Mesenchymal stem cell (in vitro differentiated cells and primary cell): ENCODE measurements at regions not wholly inside any gene's neighbourhood (a gene's known extent, or its start where the extent isn't known, plus 50 kb on each side); places are given as distances from the start of the nearest gene placed in this dataset.

Experiments
- DNase-seq: peaks from one replicate; pipeline ENCODE4 v3.0.0-alpha.2; 2013
- H2AFZ ChIP-seq: one replicate; pipeline ENCODE4 v1.6.1; 2013; ENCODE audit warnings: low read depth, mild to moderate bottlenecking, control low read depth, inconsistent platforms, low read length, moderate library complexity
- H2AK5ac ChIP-seq: 2 replicates; pipeline ENCODE4 v1.6.1; 2013; ENCODE audit warnings: low read length, moderate library complexity, mild to moderate bottlenecking, inconsistent platforms; ENCODE audit not compliant: severe bottlenecking
- H2BK120ac ChIP-seq: one replicate; pipeline ENCODE4 v1.6.1; 2013; ENCODE audit warnings: low read depth, mild to moderate bottlenecking, inconsistent platforms, low read length, moderate library complexity
- H2BK12ac ChIP-seq, 2 experiments: one replicate each; pipeline ENCODE4 v1.6.1; 2013; ENCODE audit warnings: inconsistent platforms in 2 of 2, low read length in 2 of 2, mild to moderate bottlenecking in 2 of 2, moderate library complexity in 2 of 2, control low read depth in 1 of 2
- H2BK15ac ChIP-seq: one replicate; pipeline ENCODE4 v1.6.1; 2013; ENCODE audit warnings: mild to moderate bottlenecking, low read depth, inconsistent platforms; ENCODE audit not compliant: poor library complexity, severe bottlenecking
- H2BK5ac ChIP-seq: 2 replicates; pipeline ENCODE4 v1.6.1; 2013; ENCODE audit warnings: low read depth, mild to moderate bottlenecking, low read length, control low read depth, inconsistent platforms; ENCODE audit not compliant: poor library complexity, severe bottlenecking
- H3K14ac ChIP-seq, 2 experiments: one replicate each; pipeline ENCODE4 v1.6.1; 2013; ENCODE audit warnings: inconsistent platforms in 2 of 2, low read length in 2 of 2, control low read depth in 1 of 2, mild to moderate bottlenecking in 1 of 2, moderate library complexity in 1 of 2
- H3K18ac ChIP-seq, 2 experiments: one replicate each; pipeline ENCODE4 v1.6.1; 2013; ENCODE audit warnings: inconsistent platforms in 2 of 2, low read length in 2 of 2, control low read depth in 1 of 2, low read depth in 1 of 2, mild to moderate bottlenecking in 1 of 2
- H3K23ac ChIP-seq, 2 experiments: one replicate each; pipeline ENCODE4 v1.6.1; 2013; ENCODE audit warnings: inconsistent platforms in 2 of 2, low read length in 2 of 2, mild to moderate bottlenecking in 2 of 2, moderate library complexity in 2 of 2, control low read depth in 1 of 2
- H3K27ac ChIP-seq: 2 replicates; pipeline ENCODE4 v1.5.1; 2013; ENCODE audit warnings: mild to moderate bottlenecking, moderate library complexity, low read length, control low read depth, inconsistent platforms; ENCODE audit not compliant: poor library complexity, severe bottlenecking
- H3K27me3 ChIP-seq, 2 experiments: 2 replicates each; pipeline versions ENCODE4 v1.6.1 to v1.7.0; 2013; ENCODE audit warnings: low read length in 2 of 2, mild to moderate bottlenecking in 2 of 2, moderate library complexity in 2 of 2, control low read depth in 1 of 2, inconsistent platforms in 1 of 2; ENCODE audit not compliant: control insufficient read depth in 1 of 2, insufficient read depth in 1 of 2
- H3K36me3 ChIP-seq, 2 experiments: 2 replicates each; pipeline versions ENCODE4 v1.6.1 to v1.7.0; 2013; ENCODE audit warnings: low read length in 2 of 2, control low read depth in 1 of 2, inconsistent platforms in 1 of 2, low read depth in 1 of 2, mild to moderate bottlenecking in 1 of 2; ENCODE audit not compliant: insufficient read depth in 2 of 2, control insufficient read depth in 1 of 2
- H3K4ac ChIP-seq, 2 experiments: one replicate each; pipeline ENCODE4 v1.6.1; 2013; ENCODE audit warnings: inconsistent platforms in 2 of 2, low read length in 2 of 2, mild to moderate bottlenecking in 2 of 2, moderate library complexity in 2 of 2, control low read depth in 1 of 2, low read depth in 1 of 2
- H3K4me1 ChIP-seq: 2 replicates; pipeline ENCODE4 v1.6.1; 2013; ENCODE audit warnings: low read depth, low read length, control low read depth; ENCODE audit not compliant: control insufficient read depth, insufficient read depth
- H3K4me2 ChIP-seq: 2 replicates; pipeline ENCODE4 v1.6.1; 2013; ENCODE audit warnings: low read length, mild to moderate bottlenecking, inconsistent platforms; ENCODE audit not compliant: poor library complexity, severe bottlenecking
- H3K4me3 ChIP-seq, 2 experiments: 2 replicates each; pipeline versions ENCODE4 v1.5.1 to v1.7.0; 2013; ENCODE audit warnings: low read length in 2 of 2, mild to moderate bottlenecking in 2 of 2, control low read depth in 1 of 2, low read depth in 1 of 2; ENCODE audit not compliant: insufficient read depth in 1 of 2
- H3K79me1 ChIP-seq: replicated peaks from 2 replicates; pipeline ENCODE4 v1.6.1; 2013; ENCODE audit warnings: mild to moderate bottlenecking, control low read depth, low read length, inconsistent platforms; ENCODE audit not compliant: poor library complexity, severe bottlenecking
- H3K9ac ChIP-seq: 2 replicates; pipeline ENCODE4 v1.7.0; 2013; ENCODE audit warnings: mild to moderate bottlenecking, low read length, moderate library complexity
- H3K9me3 ChIP-seq: 2 replicates; pipeline ENCODE4 v1.7.0; 2013; ENCODE audit warnings: mild to moderate bottlenecking, low read length; ENCODE audit not compliant: control insufficient read depth
- H4K8ac ChIP-seq: one replicate; pipeline ENCODE4 v1.6.1; 2013; ENCODE audit warnings: inconsistent platforms, mild to moderate bottlenecking, low read length, moderate library complexity
- H4K91ac ChIP-seq: one replicate; pipeline ENCODE4 v1.6.1; 2013; ENCODE audit warnings: mild to moderate bottlenecking, low read length, inconsistent platforms
- WGBS: methylation state at CpG from one replicate; pipeline ENCODE4 v1.1.7; 2013; ENCODE audit warnings: mixed read lengths; 5-methylcytosine and 5-hydroxymethylcytosine counted together

- Histone ChIP-seq H3K18ac (no peak overlapping the region), H3K27me3 (no peaks in the 10 kb centered on the region), H4K91ac (no peak overlapping the region), H2BK15ac (no peak overlapping the region), H2BK120ac (no peak overlapping the region), H3K36me3 (no peaks in the 10 kb centered on the region), H3K4me2 (no peak overlapping the region), H3K9me3 (peaks cover 5% of the 10 kb centered on the region), H2BK5ac (no peak overlapping the region), H2AK5ac (no peak overlapping the region), H4K8ac (no peak overlapping the region), H2AFZ (no peak overlapping the region), H3K14ac (no peak overlapping the region), H3K9ac (no peak overlapping the region), H3K23ac (no peak overlapping the region), H3K4me3 (no peak overlapping the region), H3K4me1 (no peaks in the 10 kb centered on the region), H2BK12ac (no peak overlapping the region), H3K79me1 (no peaks in the 10 kb centered on the region), H3K4ac (no peak overlapping the region), H3K27ac (no peak overlapping the region)
- DNase-seq = no peak
Observed at GRCh38 chrX:28472926-28473325, 114.3 kb upstream of the IL1RAPL1 start.

- no peak for DNase-seq
- Histone ChIP-seq H2BK5ac (no peak overlapping the region), H3K14ac (no peak overlapping the region), H3K4me3 (no peak overlapping the region), H4K91ac (no peak overlapping the region), H2BK120ac (no peak overlapping the region), H3K27me3 (no peaks in the 10 kb centered on the region), H2BK12ac (no peak overlapping the region), H3K9me3 (no peaks in the 10 kb centered on the region), H3K36me3 (no peaks in the 10 kb centered on the region), H3K18ac (no peak overlapping the region), H4K8ac (no peak overlapping the region), H3K4me2 (no peak overlapping the region), H3K23ac (no peak overlapping the region), H2BK15ac (no peak overlapping the region), H3K4ac (no peak overlapping the region), H3K9ac (no peak overlapping the region), H3K27ac (no peak overlapping the region), H2AFZ (no peak overlapping the region), H3K79me1 (no peaks in the 10 kb centered on the region), H3K4me1 (no peaks in the 10 kb centered on the region), H2AK5ac (no peak overlapping the region)
- 72% methylated on average over 1 of the region's 3 CpGs for WGBS
Observed at GRCh38 chrX:28487818-28488217, 99.4 kb upstream of the IL1RAPL1 start.

- Histone ChIP-seq H2BK5ac (no peak overlapping the region), H4K8ac (no peak overlapping the region), H3K9ac (no peak overlapping the region), H3K14ac (no peak overlapping the region), H2BK120ac (no peak overlapping the region), H2AFZ (no peak overlapping the region), H3K23ac (no peak overlapping the region), H3K4ac (no peak overlapping the region), H2BK15ac (no peak overlapping the region), H3K4me1 (no peaks in the 10 kb centered on the region), H3K4me2 (no peak overlapping the region), H3K18ac (no peak overlapping the region), H4K91ac (no peak overlapping the region), H3K36me3 (no peaks in the 10 kb centered on the region), H3K79me1 (no peaks in the 10 kb centered on the region), H2BK12ac (no peak overlapping the region), H3K4me3 (no peak overlapping the region), H2AK5ac (no peak overlapping the region), H3K9me3 (no peaks in the 10 kb centered on the region), H3K27ac (no peak overlapping the region), H3K27me3 (no peaks in the 10 kb centered on the region)
- no peak for DNase-seq
Observed at GRCh38 chrX:28491322-28491721, 95.9 kb upstream of the IL1RAPL1 start.

- Histone ChIP-seq H3K9ac (no peak overlapping the region), H2AFZ (no peak overlapping the region), H3K23ac (no peak overlapping the region), H3K18ac (no peak overlapping the region), H2BK15ac (no peak overlapping the region), H3K4me3 (no peak overlapping the region), H2BK5ac (no peak overlapping the region), H3K4me1 (no peaks in the 10 kb centered on the region), H2BK12ac (no peak overlapping the region), H3K4ac (no peak overlapping the region), H2AK5ac (no peak overlapping the region), H4K91ac (no peak overlapping the region), H3K79me1 (no peaks in the 10 kb centered on the region), H3K27me3 (no peaks in the 10 kb centered on the region), H2BK120ac (no peak overlapping the region), H3K27ac (no peak overlapping the region), H3K14ac (no peak overlapping the region), H3K4me2 (no peak overlapping the region), H3K9me3 (no peaks in the 10 kb centered on the region), H4K8ac (no peak overlapping the region), H3K36me3 (no peaks in the 10 kb centered on the region)
- DNase-seq = no peak
- WGBS = 80% methylated on average over 1 of the region's 6 CpGs
Observed at GRCh38 chrX:28491941-28492340, 95.3 kb upstream of the IL1RAPL1 start.
